Gastroesophageal sphincter (tissue), 3 donors: ENCODE measurements at regions not wholly inside any gene's neighbourhood (a gene's known extent, or its start where the extent isn't known, plus 50 kb on each side); places are given as distances from the start of the nearest gene placed in this dataset.

Source experiments
- CTCF ChIP-seq, 4 experiments: fragments of 200-600 bp in 2 of 4; fragments of 450-650 bp in 2 of 4; sonication (generic) in 1 of 4; IDR thresholded peaks; one replicate each; pipeline ENCODE4 v1.5.1; 2017 to 2019; ENCODE audit warnings: antibody characterized with exemption in 4 of 4, mild to moderate bottlenecking in 2 of 4, moderate library complexity in 2 of 4
- EP300 ChIP-seq: sonication (generic); formaldehyde crosslinking; IDR thresholded peaks from one replicate; pipeline ENCODE4 v1.6.1; 2017; ENCODE audit warnings: antibody characterized with exemption, mild to moderate bottlenecking
- POLR2A ChIP-seq, 2 donors: fragments of 450-650 bp; IDR thresholded peaks; one replicate each; pipeline ENCODE4 v1.6.1; 2017; ENCODE audit warnings: antibody characterized with exemption in 2 of 2, mild to moderate bottlenecking in 2 of 2, moderate library complexity in 1 of 2
- POLR2AphosphoS5 ChIP-seq: sonication (generic); formaldehyde crosslinking; IDR thresholded peaks from one replicate; pipeline ENCODE4 v1.6.1; 2017; ENCODE audit warnings: antibody characterized with exemption

- TF ChIP-seq POLR2A (IDR thresholded peaks at IDR 0.05) = peak in 1 of 2 donors; percentile 40
- TF ChIP-seq EP300 = no peak
- no peak for TF ChIP-seq CTCF (IDR thresholded peaks at IDR 0.05)
- no peak for TF ChIP-seq POLR2AphosphoS5
These were observed 111.2 kb upstream of the NBPF11 start for GRCh38 chr1:148263128-148263905.
